GM19455 (cell line): ENCODE measurements at regions not wholly inside any gene's neighbourhood (a gene's known extent, or its start where the extent isn't known, plus 50 kb on each side); places are given as distances from the start of the nearest gene placed in this dataset.
A peak's percentile ranks its signal among the peaks of the same experiment; 100 is the strongest.

Experiments used
- ATAC-seq: cut with Tn5 transposase; IDR thresholded peaks from one replicate; pipeline ENCODE4 v1.9.1; 2021; ENCODE audit not compliant: unreplicated experiment

- ATAC-seq = no peak
Measured at GRCh38 chr14:76950055-76951020, 78.2 kb downstream of the IRF2BPL start.

DNA sequence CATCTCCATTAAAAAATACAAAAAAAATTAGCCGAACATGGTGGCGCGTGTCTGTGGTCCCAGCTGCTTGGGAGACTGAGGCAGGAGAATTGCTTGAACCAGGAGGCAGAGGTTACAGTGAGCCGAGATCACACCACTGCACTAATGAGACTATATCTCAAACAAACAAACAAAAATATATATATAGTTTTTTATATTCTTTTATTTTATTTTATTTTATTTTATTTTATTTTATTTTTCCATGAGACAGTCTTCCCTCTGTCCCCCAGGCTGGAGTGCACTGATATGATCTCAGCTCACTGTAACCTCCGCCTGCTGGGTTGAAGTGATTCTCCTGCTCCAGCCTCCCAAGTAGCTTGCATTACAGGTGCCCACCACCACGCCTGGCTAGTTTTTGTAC, 79.5 kb downstream of the IRF2BPL start:
- no peak for ATAC-seq

DNA sequence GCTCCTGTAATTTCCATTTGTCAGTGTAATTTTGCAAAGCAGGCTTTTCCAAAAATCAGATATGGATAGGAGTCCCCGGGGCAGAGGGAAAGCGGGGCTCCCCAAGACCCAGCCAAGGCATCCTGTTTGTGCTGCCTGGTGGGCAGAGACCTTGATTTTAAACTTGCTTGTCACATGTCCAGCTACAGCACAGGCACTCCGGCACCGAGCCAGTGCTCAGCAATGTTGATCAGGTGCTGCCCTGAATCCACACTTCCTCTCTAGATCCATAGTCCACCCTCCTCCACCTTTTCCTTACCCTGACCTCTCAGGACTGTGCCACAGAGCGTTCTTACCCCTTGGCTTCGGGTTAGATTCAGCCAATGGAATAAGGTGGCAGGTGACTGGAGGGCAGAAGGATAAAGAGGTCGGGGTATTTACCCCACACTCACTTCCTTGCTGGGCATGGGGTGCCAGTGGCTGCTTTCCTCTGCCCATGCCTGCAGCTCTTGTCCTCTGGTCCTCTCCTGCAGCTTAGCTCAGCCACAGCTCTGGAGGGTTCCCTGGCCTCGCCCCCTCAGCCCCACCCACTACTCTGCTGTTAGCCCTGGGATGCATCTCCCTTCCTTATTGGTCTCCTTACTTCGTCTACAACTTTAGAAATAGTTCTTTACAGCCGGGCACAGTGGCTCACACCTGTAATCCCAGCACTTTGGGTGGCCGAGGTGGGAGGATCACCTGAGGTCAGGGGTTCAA, 80.1 kb downstream of the IRF2BPL start:
- no peak for ATAC-seq

- ATAC-seq = no peak
Measured at GRCh38 chr14:76947838-76948184, 80.7 kb downstream of the IRF2BPL start.

DNA sequence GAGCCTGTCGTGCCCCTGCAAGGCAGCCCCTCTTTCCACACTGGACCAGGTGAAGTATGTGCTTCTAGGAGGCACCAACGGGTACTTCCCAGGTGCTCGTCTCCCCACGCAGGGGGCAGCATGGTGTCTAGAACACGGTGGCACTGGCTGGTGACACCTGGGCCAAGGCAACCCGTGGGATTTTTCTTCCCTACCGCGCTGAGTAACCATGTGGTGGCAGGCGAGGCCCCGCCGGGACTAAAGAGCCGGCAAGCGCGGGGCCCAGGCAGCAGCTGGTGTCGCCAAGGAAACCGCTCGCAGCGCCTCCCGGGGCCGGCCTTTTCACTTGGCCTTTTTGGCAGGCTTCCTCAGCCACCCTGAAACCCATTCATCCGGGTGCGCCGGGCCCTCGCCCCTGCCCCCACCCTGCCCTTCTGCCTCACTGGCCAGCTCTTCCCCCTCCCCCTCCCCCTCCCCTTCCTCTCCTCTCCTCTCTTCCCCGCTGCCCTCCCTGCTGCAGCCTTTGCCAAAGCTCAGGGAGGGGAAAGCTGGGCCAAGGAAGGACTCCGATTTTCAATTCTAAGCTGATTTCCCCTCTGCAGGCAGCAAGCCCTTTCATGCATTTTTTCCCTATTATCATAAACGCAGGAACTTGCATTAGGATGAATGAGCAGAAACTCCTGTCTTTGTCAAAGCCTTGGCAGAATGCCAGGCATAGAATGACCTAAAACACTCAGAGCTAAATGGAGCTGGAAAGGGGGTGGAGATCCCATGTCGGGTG, 81.2 kb downstream of the IRF2BPL start:
- peak; percentile 82 for ATAC-seq

GRCh38 chr14:76946753-76947077, 81.8 kb downstream of the IRF2BPL start:
- no peak for ATAC-seq

DNA sequence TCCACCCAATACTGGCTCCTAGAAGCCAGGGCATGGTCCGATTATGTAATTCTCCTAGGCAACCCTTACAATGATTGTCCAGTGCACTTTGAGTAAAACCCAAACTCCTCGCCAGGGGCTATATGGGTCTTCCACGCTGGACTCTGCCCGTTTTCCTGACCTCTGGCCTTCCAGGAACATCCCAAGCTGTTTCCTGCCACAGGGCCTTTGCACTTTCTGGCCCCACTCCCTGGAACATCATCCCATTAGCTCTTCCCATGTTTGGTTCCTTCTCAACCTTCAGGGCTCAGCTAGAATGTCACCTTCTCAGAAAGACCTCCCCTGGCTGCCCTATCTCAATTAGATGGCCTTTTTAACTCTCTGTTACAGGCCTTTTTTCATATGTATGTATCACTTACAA, 85.4 kb downstream of the IRF2BPL start:
- ATAC-seq = no peak

DNA sequence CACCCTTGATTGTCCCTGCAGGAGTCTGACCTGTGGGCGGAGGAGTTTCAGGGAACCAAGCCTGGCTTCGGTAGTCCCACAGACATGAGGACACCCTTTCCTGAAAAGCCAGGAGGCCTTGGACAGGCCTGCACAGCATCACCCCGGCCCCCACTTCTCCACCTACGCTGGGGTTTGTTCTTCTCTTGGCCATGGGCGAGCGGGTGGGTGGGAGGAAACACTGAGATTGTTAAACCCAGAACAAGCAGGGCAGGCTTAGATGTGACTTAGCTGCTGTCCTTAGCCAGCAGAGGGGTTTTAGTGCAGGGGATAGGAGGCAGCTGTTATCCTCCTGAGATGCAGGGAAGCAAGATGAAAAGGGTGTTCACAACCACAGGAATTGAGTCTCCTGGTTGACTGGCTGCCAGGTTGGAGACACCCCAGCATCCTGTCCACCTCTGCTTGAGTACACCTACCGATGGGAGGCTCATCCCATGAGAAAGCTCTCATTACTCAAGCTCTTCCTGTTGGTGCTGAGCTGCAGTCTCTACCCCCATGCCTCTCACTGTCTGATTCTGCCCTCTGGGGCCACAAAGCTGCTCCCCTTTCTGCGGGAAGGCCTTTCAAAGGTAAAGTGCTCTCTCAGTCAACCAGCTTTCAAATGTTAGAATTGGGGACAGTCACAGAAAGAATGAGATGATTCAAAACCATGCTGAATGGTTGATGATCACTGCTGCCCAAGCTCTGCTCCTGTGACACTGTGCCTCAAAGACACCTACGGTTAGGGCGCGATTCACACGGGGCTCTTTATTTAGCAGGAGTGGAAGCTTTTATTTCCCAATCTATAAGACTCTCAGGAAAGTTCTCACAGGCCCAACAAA, 86.3 kb downstream of the IRF2BPL start:
- no peak for ATAC-seq

GRCh38 chr14:76941544-76941943, 87.0 kb downstream of the IRF2BPL start:
- no peak for ATAC-seq

- no peak for ATAC-seq
Measured at GRCh38 chr14:76940021-76940760, 88.3 kb downstream of the IRF2BPL start.

DNA sequence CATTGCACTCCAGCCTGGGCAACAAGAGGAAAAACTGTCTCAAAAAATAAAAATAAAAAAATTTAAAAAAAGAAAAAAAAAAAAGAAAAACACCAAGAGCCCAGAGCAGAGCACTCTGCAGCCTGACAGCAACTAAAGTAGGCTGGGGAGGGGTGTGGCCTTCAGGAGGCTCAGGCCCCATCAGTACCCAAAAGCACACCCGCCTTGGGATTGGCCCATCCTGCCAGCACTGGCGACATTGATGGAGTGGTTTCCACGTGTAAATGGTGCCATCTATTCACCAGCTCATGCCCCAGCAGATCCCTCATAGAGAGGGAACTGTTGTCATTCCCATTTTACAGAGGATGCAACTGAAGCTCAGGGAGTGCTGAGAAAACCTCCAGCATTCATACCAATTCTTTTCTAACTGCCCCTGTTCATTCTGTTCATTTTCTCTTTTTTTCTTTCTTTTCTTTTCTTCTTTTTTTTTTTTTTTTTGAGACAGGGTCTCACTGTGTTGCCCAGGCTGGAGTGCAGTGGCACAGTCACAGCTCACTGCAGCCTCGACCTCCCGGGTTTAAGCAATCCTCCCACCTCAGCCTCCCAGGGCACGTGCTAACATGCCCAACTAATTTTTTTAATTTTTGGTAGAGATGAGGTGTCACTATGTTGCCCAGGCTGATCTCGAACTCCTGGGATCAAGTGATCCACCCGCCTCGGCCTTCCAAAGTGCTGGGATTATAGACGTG, 89.3 kb downstream of the IRF2BPL start:
- no peak for ATAC-seq

DNA sequence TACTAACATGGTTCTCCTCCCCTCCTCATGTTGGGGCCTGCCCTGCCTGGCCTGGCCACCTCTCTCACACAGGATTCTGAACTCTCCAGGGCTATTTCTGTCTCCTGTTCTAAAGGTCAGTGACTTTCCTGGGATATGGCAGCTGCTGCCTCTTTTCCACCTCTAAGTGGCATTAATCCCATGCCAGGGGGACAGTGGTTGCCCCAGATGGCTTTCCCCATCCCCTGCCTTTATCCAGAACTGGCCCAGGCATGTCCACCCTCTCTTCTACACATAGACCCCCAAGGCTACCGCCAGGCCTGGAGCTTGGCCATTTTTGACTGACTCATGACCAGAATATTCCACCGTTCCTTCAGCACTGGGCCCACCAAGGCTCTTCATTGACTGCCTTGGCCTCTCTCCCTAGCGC, 90.4 kb downstream of the IRF2BPL start:
- ATAC-seq = no peak

DNA sequence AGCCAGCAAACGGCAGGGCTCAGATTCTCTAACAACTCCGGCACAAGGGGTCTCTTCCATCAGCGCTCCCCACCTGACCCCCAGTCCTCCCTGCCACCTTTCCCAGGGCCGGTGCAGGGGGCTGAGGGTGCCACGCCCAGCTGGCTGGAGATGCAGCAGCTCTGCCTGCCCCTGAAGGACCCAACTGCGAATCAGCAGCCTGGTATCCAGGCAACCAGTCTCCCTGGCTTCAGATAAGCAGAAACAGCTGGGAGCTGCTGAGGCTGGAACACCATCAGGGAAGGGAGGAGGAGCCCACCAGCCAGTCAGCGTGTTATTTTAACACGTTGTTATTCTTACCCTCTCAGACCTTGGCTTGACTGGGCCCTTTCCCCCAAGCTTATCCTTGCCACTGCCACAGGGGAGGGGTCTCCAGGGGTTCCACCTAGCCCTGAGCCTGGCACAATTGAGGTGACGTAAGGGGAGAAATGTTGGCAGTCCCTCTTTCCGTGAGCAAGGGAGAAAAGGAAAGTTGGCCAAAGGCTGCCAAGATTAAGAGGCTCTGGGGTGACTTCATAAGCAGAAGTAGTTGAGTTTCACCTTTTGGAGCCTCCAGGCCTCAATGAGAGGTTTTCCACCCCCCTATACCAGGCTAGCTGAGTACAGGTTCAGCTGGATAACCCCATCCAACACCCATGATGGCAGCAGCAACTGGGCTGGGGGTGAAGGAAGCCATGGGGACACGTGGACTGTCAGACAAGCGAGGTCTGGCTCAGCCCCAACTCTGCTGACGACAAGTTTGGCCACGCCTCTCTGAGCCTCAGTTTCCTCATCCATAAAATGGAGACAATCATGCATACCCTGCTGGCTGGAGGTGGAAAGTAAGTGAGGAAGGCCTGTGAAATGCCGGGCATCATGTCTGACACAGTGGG, 91.1 kb downstream of the IRF2BPL start:
- no peak for ATAC-seq

- no peak for ATAC-seq
Measured at GRCh38 chr14:76936483-76936882, 92.0 kb downstream of the IRF2BPL start.

DNA sequence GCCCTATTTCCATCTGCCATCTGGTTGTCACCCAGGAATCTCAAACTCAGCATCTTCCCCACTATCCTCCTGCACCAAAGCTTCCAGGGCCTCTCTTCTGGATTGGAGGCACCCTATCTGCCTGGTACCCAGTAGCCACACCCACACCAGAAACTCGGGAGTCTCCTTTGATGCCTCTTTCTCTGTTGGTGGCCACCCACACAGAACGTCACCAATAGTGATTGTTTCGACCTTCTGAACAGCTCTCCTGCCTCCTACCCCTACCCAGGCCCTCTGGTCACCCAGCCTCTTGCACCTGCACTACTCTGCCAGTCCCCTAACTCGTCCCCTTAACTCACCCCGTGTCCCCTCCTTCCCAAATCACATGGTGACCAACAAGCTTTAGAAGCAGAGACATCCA, 95.0 kb downstream of the IRF2BPL start:
- ATAC-seq = no peak

GRCh38 chr14:76931631-76932402, 96.7 kb downstream of the IRF2BPL start:
- ATAC-seq = no peak

- ATAC-seq = no peak
Measured at GRCh38 chr14:76930549-76930948, 98.0 kb downstream of the IRF2BPL start.

DNA sequence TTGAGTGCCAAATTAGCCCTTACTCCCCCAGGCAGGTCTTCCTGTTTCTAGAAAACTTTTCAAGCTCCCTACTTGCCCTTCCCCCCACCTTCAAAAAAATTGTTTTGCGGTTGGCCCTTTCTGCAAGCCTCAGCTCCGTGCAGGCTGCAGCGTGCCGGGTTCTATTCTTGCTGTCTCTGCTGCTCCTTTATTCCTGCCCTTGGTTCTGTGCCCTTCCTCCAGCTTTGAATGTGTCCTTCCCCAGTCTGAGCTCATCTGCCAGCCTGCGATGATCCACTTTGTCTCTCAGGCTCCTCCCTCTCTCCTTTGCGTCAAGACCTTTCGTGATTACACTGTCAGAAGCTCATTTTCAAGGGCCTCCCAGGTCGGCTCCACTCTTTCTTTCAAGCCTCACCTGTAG, 98.6 kb downstream of the IRF2BPL start:
- no peak for ATAC-seq
